DND-41 (cell line): ENCODE measurements at regions not wholly inside any gene's neighbourhood (a gene's known extent, or its start where the extent isn't known, plus 50 kb on each side); places are given as distances from the start of the nearest gene placed in this dataset.

ENCODE experiments used
- EZH2 ChIP-seq: IDR thresholded peaks from 3 replicates; pipeline ENCODE4 v1.6.1; 2012; ENCODE audit warnings: borderline replicate concordance, low read depth, mild to moderate bottlenecking, moderate library complexity, low read length, inconsistent platforms; ENCODE audit not compliant: severe bottlenecking
- TF ChIP-seq, protein P1 (sequence below): IDR thresholded peaks from 2 replicates; pipeline ENCODE4 v1.5.1; 2012; ENCODE audit warnings: borderline replicate concordance, low read length, moderate library complexity, mild to moderate bottlenecking; ENCODE audit not compliant: poor library complexity, severe bottlenecking; ENCODE audit errors: extremely low read depth

- TF ChIP-seq, protein P1, sequence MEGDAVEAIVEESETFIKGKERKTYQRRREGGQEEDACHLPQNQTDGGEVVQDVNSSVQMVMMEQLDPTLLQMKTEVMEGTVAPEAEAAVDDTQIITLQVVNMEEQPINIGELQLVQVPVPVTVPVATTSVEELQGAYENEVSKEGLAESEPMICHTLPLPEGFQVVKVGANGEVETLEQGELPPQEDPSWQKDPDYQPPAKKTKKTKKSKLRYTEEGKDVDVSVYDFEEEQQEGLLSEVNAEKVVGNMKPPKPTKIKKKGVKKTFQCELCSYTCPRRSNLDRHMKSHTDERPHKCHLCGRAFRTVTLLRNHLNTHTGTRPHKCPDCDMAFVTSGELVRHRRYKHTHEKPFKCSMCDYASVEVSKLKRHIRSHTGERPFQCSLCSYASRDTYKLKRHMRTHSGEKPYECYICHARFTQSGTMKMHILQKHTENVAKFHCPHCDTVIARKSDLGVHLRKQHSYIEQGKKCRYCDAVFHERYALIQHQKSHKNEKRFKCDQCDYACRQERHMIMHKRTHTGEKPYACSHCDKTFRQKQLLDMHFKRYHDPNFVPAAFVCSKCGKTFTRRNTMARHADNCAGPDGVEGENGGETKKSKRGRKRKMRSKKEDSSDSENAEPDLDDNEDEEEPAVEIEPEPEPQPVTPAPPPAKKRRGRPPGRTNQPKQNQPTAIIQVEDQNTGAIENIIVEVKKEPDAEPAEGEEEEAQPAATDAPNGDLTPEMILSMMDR = no peak
- no peak for TF ChIP-seq EZH2
Measured at GRCh38 chr15:70433586-70434324, 329.6 kb downstream of the UACA start.
